SK-N-SH (cell line): ENCODE measurements at regions not wholly inside any gene's neighbourhood (a gene's known extent, or its start where the extent isn't known, plus 50 kb on each side); places are given as distances from the start of the nearest gene placed in this dataset.

Experiments used
- EZH2phosphoT487 ChIP-seq: fragments of 200-600 bp; sonication (generic); IDR thresholded peaks from 2 replicates; pipeline ENCODE4 v1.6.1; 2017; ENCODE audit warnings: low read depth, mixed run types, mild to moderate bottlenecking, antibody characterized with exemption, moderate library complexity, borderline replicate concordance
- POLR2AphosphoS5 ChIP-seq: IDR thresholded peaks from 2 replicates; pipeline ENCODE4 v1.6.1; 2012; ENCODE audit warnings: low read depth, low read length
- RAD21 ChIP-seq: IDR thresholded peaks from 2 replicates; pipeline ENCODE4 v1.6.1; 2012; ENCODE audit warnings: mild to moderate bottlenecking, low read length
- RXRA ChIP-seq: IDR thresholded peaks from 2 replicates; pipeline ENCODE4 v1.4.0; 2012; ENCODE audit warnings: low read depth, mild to moderate bottlenecking, borderline replicate concordance
- TAF1 ChIP-seq: IDR thresholded peaks from 2 replicates; pipeline ENCODE4 v1.6.1; 2012; ENCODE audit warnings: low read depth, mild to moderate bottlenecking, low read length, moderate library complexity, borderline replicate concordance
- TF ChIP-seq, protein P1 (sequence below): fragments of 200-600 bp; sonication (generic); IDR thresholded peaks from 2 replicates; pipeline ENCODE4 v1.6.1; 2017; ENCODE audit warnings: antibody characterized with exemption, mild to moderate bottlenecking, moderate library complexity
- TF ChIP-seq, protein P2 (sequence below): IDR thresholded peaks from 2 replicates; pipeline ENCODE4 v1.4.0; 2012; ENCODE audit warnings: low read depth

GRCh38 chr15:77689821-77690220, 57.1 kb upstream of the LINGO1 start:
- TF ChIP-seq, protein P1, sequence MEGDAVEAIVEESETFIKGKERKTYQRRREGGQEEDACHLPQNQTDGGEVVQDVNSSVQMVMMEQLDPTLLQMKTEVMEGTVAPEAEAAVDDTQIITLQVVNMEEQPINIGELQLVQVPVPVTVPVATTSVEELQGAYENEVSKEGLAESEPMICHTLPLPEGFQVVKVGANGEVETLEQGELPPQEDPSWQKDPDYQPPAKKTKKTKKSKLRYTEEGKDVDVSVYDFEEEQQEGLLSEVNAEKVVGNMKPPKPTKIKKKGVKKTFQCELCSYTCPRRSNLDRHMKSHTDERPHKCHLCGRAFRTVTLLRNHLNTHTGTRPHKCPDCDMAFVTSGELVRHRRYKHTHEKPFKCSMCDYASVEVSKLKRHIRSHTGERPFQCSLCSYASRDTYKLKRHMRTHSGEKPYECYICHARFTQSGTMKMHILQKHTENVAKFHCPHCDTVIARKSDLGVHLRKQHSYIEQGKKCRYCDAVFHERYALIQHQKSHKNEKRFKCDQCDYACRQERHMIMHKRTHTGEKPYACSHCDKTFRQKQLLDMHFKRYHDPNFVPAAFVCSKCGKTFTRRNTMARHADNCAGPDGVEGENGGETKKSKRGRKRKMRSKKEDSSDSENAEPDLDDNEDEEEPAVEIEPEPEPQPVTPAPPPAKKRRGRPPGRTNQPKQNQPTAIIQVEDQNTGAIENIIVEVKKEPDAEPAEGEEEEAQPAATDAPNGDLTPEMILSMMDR, result no peak
- TF ChIP-seq POLR2AphosphoS5 (no peak), RXRA (no peak), TAF1 (no peak), RAD21 (no peak), EZH2phosphoT487 (no peak)
- TF ChIP-seq, protein P2, sequence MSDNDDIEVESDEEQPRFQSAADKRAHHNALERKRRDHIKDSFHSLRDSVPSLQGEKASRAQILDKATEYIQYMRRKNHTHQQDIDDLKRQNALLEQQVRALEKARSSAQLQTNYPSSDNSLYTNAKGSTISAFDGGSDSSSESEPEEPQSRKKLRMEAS, result no peak
